HG03571 (cell line): ENCODE measurements at regions not wholly inside any gene's neighbourhood (a gene's known extent, or its start where the extent isn't known, plus 50 kb on each side); places are given as distances from the start of the nearest gene placed in this dataset.
"Not testable (repeated sequence)": the region's sequence is repeated elsewhere in the genome, so short reads cannot be mapped to it uniquely, and the experiment has no call there.

Experiments used
- ATAC-seq: cut with Tn5 transposase; IDR thresholded peaks from one replicate; pipeline ENCODE4 v1.9.1; 2021; ENCODE audit not compliant: unreplicated experiment

GRCh38 chr10:30534465-30535144, 94.9 kb downstream of the LYZL2 start:
- ATAC-seq: no peak

- no peak for ATAC-seq
Measured at GRCh38 chr10:30531751-30532530, 97.6 kb downstream of the LYZL2 start.

- peak; percentile 60 for ATAC-seq
Measured at GRCh38 chr10:30529373-30529998, 95.5 kb downstream of the MAP3K8 start.

- ATAC-seq: no peak
Measured at GRCh38 chr10:30528429-30528786, 94.4 kb downstream of the MAP3K8 start.

GRCh38 chr10:30527623-30528428, 93.8 kb downstream of the MAP3K8 start:
- ATAC-seq: no peak

GRCh38 chr10:30522661-30523078, 88.7 kb downstream of the MAP3K8 start:
- ATAC-seq: not testable (repeated sequence)

GRCh38 chr10:30518907-30519306, 84.9 kb downstream of the MAP3K8 start:
- ATAC-seq: no peak
